ENCODE measurements at regions not wholly inside any gene's neighbourhood (a gene's known extent, or its start where the extent isn't known, plus 50 kb on each side); places are given as distances from the start of the nearest gene placed in this dataset.

GRCh38 chr17:72184805-72185204 lies 64.0 kb downstream of the SOX9 start:
- no peak overlapping the region for H3K4me3 ChIP-seq (ENCODE audit: low read length, poor library complexity, severe bottlenecking)
- no peaks in the 10 kb centered on the region for H3K4me1 ChIP-seq (ENCODE audit: insufficient read depth, low read length, poor library complexity, severe bottlenecking)
- TF ChIP-seq EZH2phosphoT487 (IDR thresholded peaks at IDR 0.05; ENCODE audit: borderline replicate concordance) (no peak), CTCF (conservative IDR thresholded peaks at IDR 0.05; ENCODE audit: low read length) (no peak)
- no peaks in the 10 kb centered on the region for H3K9me2 ChIP-seq (replicated peaks; ENCODE audit: low read depth, low read length)
- H3K9me3 ChIP-seq (ENCODE audit: insufficient read depth, low read depth, low read length), result peaks cover 4% of the 10 kb centered on the region; the same call in 1 of the 2 replicates
- H3K36me3 ChIP-seq (ENCODE audit: insufficient read depth, low read length), result no peaks in the 10 kb centered on the region
- no peaks in the 10 kb centered on the region for H3K79me2 ChIP-seq (ENCODE audit: insufficient read depth, low read length)
- no peaks in the 10 kb centered on the region for H3F3A ChIP-seq (ENCODE audit: low read depth)
- no peak overlapping the region for H3K4me2 ChIP-seq (ENCODE audit: low read depth, low read length, poor library complexity, severe bottlenecking)
- H3K27me3 ChIP-seq (ENCODE audit: insufficient read depth, low read length, poor library complexity, severe bottlenecking), result no peaks in the 10 kb centered on the region
- H2AFZ ChIP-seq (ENCODE audit: low read length), result no peak overlapping the region
- H3K9ac ChIP-seq (ENCODE audit: low read depth, low read length, poor library complexity, severe bottlenecking), result no peak overlapping the region
- no peaks in the 10 kb centered on the region for H4K20me1 ChIP-seq (ENCODE audit: insufficient read depth, low read length, poor library complexity, severe bottlenecking)

- Histone ChIP-seq H3K27me3 (ENCODE audit: insufficient read depth, low read length, poor library complexity, severe bottlenecking) (no peaks in the 10 kb centered on the region), H3K4me2 (ENCODE audit: low read depth, low read length, poor library complexity, severe bottlenecking) (no peak overlapping the region), H3K36me3 (ENCODE audit: insufficient read depth, low read length) (no peaks in the 10 kb centered on the region), H3K9ac (ENCODE audit: low read depth, low read length, poor library complexity, severe bottlenecking) (no peak overlapping the region), H3K79me2 (ENCODE audit: insufficient read depth, low read length) (no peaks in the 10 kb centered on the region), H2AFZ (ENCODE audit: low read length) (no peak overlapping the region), H3K4me3 (ENCODE audit: low read length, poor library complexity, severe bottlenecking) (no peak overlapping the region), H4K20me1 (ENCODE audit: insufficient read depth, low read length, poor library complexity, severe bottlenecking) (no peaks in the 10 kb centered on the region), H3K9me3 (ENCODE audit: insufficient read depth, low read depth, low read length) (peaks cover 4% of the 10 kb centered on the region; the same call in 1 of the 2 replicates), H3K4me1 (ENCODE audit: insufficient read depth, low read length, poor library complexity, severe bottlenecking) (no peaks in the 10 kb centered on the region), H3K9me2 (replicated peaks; ENCODE audit: low read depth, low read length) (no peaks in the 10 kb centered on the region), H3F3A (ENCODE audit: low read depth) (no peaks in the 10 kb centered on the region)
- TF ChIP-seq EZH2phosphoT487 (IDR thresholded peaks at IDR 0.05; ENCODE audit: borderline replicate concordance), result no peak
- no peak for TF ChIP-seq CTCF (conservative IDR thresholded peaks at IDR 0.05; ENCODE audit: low read length)
Measured at GRCh38 chr17:72185564-72185963, 64.7 kb downstream of the SOX9 start.

DNA sequence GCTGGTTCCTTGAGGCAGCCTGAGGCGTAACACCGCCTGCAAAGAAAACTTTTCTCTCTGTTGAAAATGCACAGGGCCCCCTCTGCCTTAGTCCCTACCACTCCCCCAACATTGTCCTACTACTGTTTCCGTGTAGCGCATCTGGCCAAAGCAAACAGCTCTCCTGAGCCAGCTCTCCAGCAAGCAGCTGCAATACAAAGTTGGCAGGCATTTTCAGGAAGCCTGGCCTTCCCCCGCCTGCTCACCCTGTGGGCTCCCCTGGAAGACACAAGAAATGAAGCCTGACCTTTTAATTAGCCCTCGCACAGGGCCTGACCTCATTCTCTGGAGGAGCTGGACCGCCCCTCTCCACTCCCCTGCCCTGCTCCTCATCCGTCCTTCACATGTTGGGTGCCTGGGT lies 66.7 kb downstream of the SOX9 start:
- no peak overlapping the region for H3K9ac ChIP-seq (ENCODE audit: low read depth, low read length, poor library complexity, severe bottlenecking)
- TF ChIP-seq CTCF (conservative IDR thresholded peaks at IDR 0.05; ENCODE audit: low read length) (no peak), EZH2phosphoT487 (IDR thresholded peaks at IDR 0.05; ENCODE audit: borderline replicate concordance) (no peak)

More for the DNA sequence above, 66.7 kb downstream of the SOX9 start:
- no peaks in the 10 kb centered on the region for H4K20me1 ChIP-seq (ENCODE audit: insufficient read depth, low read length, poor library complexity, severe bottlenecking)
- no peak overlapping the region for H3K4me2 ChIP-seq (ENCODE audit: low read depth, low read length, poor library complexity, severe bottlenecking)
- H3K9me3 ChIP-seq (ENCODE audit: insufficient read depth, low read depth, low read length), result peaks cover 4% of the 10 kb centered on the region; the same call in 1 of the 2 replicates
- H3K36me3 ChIP-seq (ENCODE audit: insufficient read depth, low read length), result no peaks in the 10 kb centered on the region
- no peaks in the 10 kb centered on the region for H3F3A ChIP-seq (ENCODE audit: low read depth)
- no peaks in the 10 kb centered on the region for H3K27me3 ChIP-seq (ENCODE audit: insufficient read depth, low read length, poor library complexity, severe bottlenecking)
- H3K4me1 ChIP-seq (ENCODE audit: insufficient read depth, low read length, poor library complexity, severe bottlenecking), result no peaks in the 10 kb centered on the region
- H3K9me2 ChIP-seq (replicated peaks; ENCODE audit: low read depth, low read length), result no peaks in the 10 kb centered on the region
- H3K4me3 ChIP-seq (ENCODE audit: low read length, poor library complexity, severe bottlenecking), result no peak overlapping the region
- H2AFZ ChIP-seq (ENCODE audit: low read length), result no peak overlapping the region
- H3K79me2 ChIP-seq (ENCODE audit: insufficient read depth, low read length), result no peaks in the 10 kb centered on the region

Measured in Loucy (cell line).